ENCODE measurements at regions not wholly inside any gene's neighbourhood (a gene's known extent, or its start where the extent isn't known, plus 50 kb on each side); places are given as distances from the start of the nearest gene placed in this dataset.

GRCh38 chr2:145012214-145012670, 492.3 kb upstream of the ZEB2 start:
- no peak for TF ChIP-seq CSDC2 (CRISPR knock-in tag; IDR thresholded peaks at IDR 0.05)
- peak; percentile 10; the same call in 1 of the 2 replicates for TF ChIP-seq TOX (CRISPR knock-in tag; IDR thresholded peaks at IDR 0.05; ENCODE audit: borderline replicate concordance)
- TF ChIP-seq PPARA (CRISPR knock-in tag; IDR thresholded peaks at IDR 0.05; ENCODE audit: borderline replicate concordance): no peak
- peak; percentile 91 for TF ChIP-seq ISL1 (CRISPR knock-in tag; IDR thresholded peaks at IDR 0.05)
- no peak; the same call in 1 of the 2 replicates for TF ChIP-seq PATZ1 (CRISPR knock-in tag; IDR thresholded peaks at IDR 0.05; ENCODE audit: borderline replicate concordance)
- TF ChIP-seq ZFP30 (CRISPR knock-in tag; IDR thresholded peaks at IDR 0.05): no peak
- no peak for TF ChIP-seq ZNF565 (CRISPR knock-in tag; conservative IDR thresholded peaks at IDR 0.05; ENCODE audit: low read depth)
- TF ChIP-seq RARB (CRISPR knock-in tag; IDR thresholded peaks at IDR 0.05): no peak
- no peak for TF ChIP-seq ARNTL (CRISPR knock-in tag; IDR thresholded peaks at IDR 0.05; ENCODE audit: borderline replicate concordance, low read depth)
- TF ChIP-seq CSRNP3 (CRISPR knock-in tag; IDR thresholded peaks at IDR 0.05): no peak
- no peak for TF ChIP-seq TSHZ2 (CRISPR knock-in tag; IDR thresholded peaks at IDR 0.05)
- ATAC-seq: peak; percentile 80

GRCh38 chr2:145010635-145011034, 490.7 kb upstream of the ZEB2 start:
- no peak for ATAC-seq
- no peak for TF ChIP-seq ISL1 (CRISPR knock-in tag; IDR thresholded peaks at IDR 0.05)
- TF ChIP-seq ZC3H10 (CRISPR knock-in tag; IDR thresholded peaks at IDR 0.05): no peak
- TF ChIP-seq GLIS3 (CRISPR knock-in tag; IDR thresholded peaks at IDR 0.05): no peak
- no peak for TF ChIP-seq PATZ1 (CRISPR knock-in tag; IDR thresholded peaks at IDR 0.05; ENCODE audit: borderline replicate concordance)
- no peak for TF ChIP-seq CSRNP3 (CRISPR knock-in tag; IDR thresholded peaks at IDR 0.05)
- TF ChIP-seq ZNF8 (CRISPR knock-in tag; IDR thresholded peaks at IDR 0.05): no peak
- TF ChIP-seq POU6F1 (CRISPR knock-in tag; IDR thresholded peaks at IDR 0.05; ENCODE audit: borderline replicate concordance, low read depth): no peak
- TF ChIP-seq CSDC2 (CRISPR knock-in tag; IDR thresholded peaks at IDR 0.05): no peak
- no peak for TF ChIP-seq PPARA (CRISPR knock-in tag; IDR thresholded peaks at IDR 0.05; ENCODE audit: borderline replicate concordance)
- TF ChIP-seq TSHZ2 (CRISPR knock-in tag; IDR thresholded peaks at IDR 0.05): no peak
- no peak for TF ChIP-seq TOX (CRISPR knock-in tag; IDR thresholded peaks at IDR 0.05; ENCODE audit: borderline replicate concordance)
- TF ChIP-seq CREB5 (CRISPR knock-in tag; IDR thresholded peaks at IDR 0.05; ENCODE audit: low read depth): no peak
- TF ChIP-seq BACH2 (CRISPR knock-in tag; IDR thresholded peaks at IDR 0.05; ENCODE audit: borderline replicate concordance): no peak
- TF ChIP-seq ZFP3 (CRISPR knock-in tag; IDR thresholded peaks at IDR 0.05): no peak
- no peak for TF ChIP-seq RARB (CRISPR knock-in tag; IDR thresholded peaks at IDR 0.05)
- no peak for TF ChIP-seq SNAI2 (CRISPR knock-in tag; IDR thresholded peaks at IDR 0.05)
- no peak for TF ChIP-seq TCF4 (CRISPR knock-in tag; IDR thresholded peaks at IDR 0.05; ENCODE audit: borderline replicate concordance)
